LNCAP (cell line): ENCODE measurements at regions not wholly inside any gene's neighbourhood (a gene's known extent, or its start where the extent isn't known, plus 50 kb on each side); places are given as distances from the start of the nearest gene placed in this dataset.

ENCODE experiments used
- CTCF ChIP-seq: fragments of 450-650 bp; IDR thresholded peaks from 2 replicates; pipeline ENCODE4 v1.5.1; 2017; ENCODE audit warnings: mild to moderate bottlenecking

- no peak for TF ChIP-seq CTCF
Observed at GRCh38 chr11:11220786-11221185, 132.3 kb downstream of the CSNK2A3 start.

- no peak for TF ChIP-seq CTCF
Observed at GRCh38 chr11:11218629-11218986, 134.4 kb downstream of the CSNK2A3 start.

GRCh38 chr11:11217929-11218628, 135.0 kb downstream of the CSNK2A3 start:
- TF ChIP-seq CTCF, result no peak

GRCh38 chr11:11217289-11217928, 135.6 kb downstream of the CSNK2A3 start:
- no peak for TF ChIP-seq CTCF

GRCh38 chr11:11215944-11216343, 137.1 kb downstream of the CSNK2A3 start:
- TF ChIP-seq CTCF, result no peak

GRCh38 chr11:11215058-11215815, 137.8 kb downstream of the CSNK2A3 start:
- TF ChIP-seq CTCF, result no peak

GRCh38 chr11:11213117-11213516, 139.9 kb downstream of the CSNK2A3 start:
- TF ChIP-seq CTCF, result no peak
